IMR-90 (cell line): ENCODE measurements at regions not wholly inside any gene's neighbourhood (a gene's known extent, or its start where the extent isn't known, plus 50 kb on each side); places are given as distances from the start of the nearest gene placed in this dataset.

Experiments used
- ATAC-seq: fragments of 200-7000 bp; cut with Tn5 transposase; 2 replicates; pipeline ENCODE4 v1.9.1; 2020; ENCODE audit warnings: low read depth, mild to moderate bottlenecking, moderate library complexity
- BruUV-seq: library from RNA; stranded (reverse); fragments of 400-500 nt; replicated peaks from 2 replicates; lab custom pipeline; 2021; lab: Mats Ljungman, UMichigan
- CTCF ChIA-PET: fragments of 300-600 bp; formaldehyde crosslinking; extraction: SDS; loops from one replicate; lab custom pipeline; 2021; ENCODE audit warnings: antibody characterized with exemption; lab: Yijun Ruan, JAX
- POLR2A ChIA-PET: fragments of 300-600 bp; sonication (Branson Sonifier 250); formaldehyde crosslinking; loops from one replicate; lab custom pipeline; 2022; ENCODE audit warnings: antibody characterized with exemption; ENCODE audit not compliant: unreplicated experiment; lab: Charles Lee
- DNase-seq: peaks from one replicate; pipeline ENCODE4 v3.0.0; 2013
- H2AFZ ChIP-seq: replicated peaks from 2 replicates; pipeline ENCODE3; 2013; ENCODE audit warnings: low read length, mild to moderate bottlenecking; ENCODE audit not compliant: poor library complexity
- H2AK5ac ChIP-seq: 2 replicates; pipeline ENCODE4 v1.6.1; 2013; ENCODE audit warnings: low read depth, low read length, inconsistent platforms
- H2AK9ac ChIP-seq: replicated peaks from 2 replicates; pipeline ENCODE3; 2013; ENCODE audit warnings: mild to moderate bottlenecking, low read depth, low read length, moderate library complexity; ENCODE audit not compliant: poor library complexity
- H2BK120ac ChIP-seq: 2 replicates; pipeline ENCODE4 v1.6.1; 2013; ENCODE audit warnings: low read depth, low read length, inconsistent platforms
- H2BK15ac ChIP-seq: 3 replicates; pipeline ENCODE4 v1.6.1; 2013; ENCODE audit warnings: low read depth, low read length, inconsistent platforms
- H2BK20ac ChIP-seq: 2 replicates; pipeline ENCODE4 v1.6.1; 2013; ENCODE audit warnings: low read depth, mild to moderate bottlenecking, inconsistent platforms, low read length, moderate library complexity
- H2BK5ac ChIP-seq: 2 replicates; pipeline ENCODE4 v1.6.1; 2013; ENCODE audit warnings: mild to moderate bottlenecking, low read depth, low read length, inconsistent platforms; ENCODE audit not compliant: poor library complexity, severe bottlenecking
- H3K14ac ChIP-seq: replicated peaks from 2 replicates; pipeline ENCODE4 v1.6.1; 2013; ENCODE audit warnings: low read depth, low read length, inconsistent platforms
- H3K18ac ChIP-seq: 2 replicates; pipeline ENCODE4 v1.6.1; 2013; ENCODE audit warnings: low read depth, low read length, control low read depth
- H3K23ac ChIP-seq: 2 replicates; pipeline ENCODE4 v1.6.1; 2013; ENCODE audit warnings: low read depth, low read length, inconsistent platforms
- H3K27ac ChIP-seq: 2 replicates; pipeline ENCODE4 v1.5.1; 2013; ENCODE audit warnings: mild to moderate bottlenecking, control low read depth, low read length; ENCODE audit not compliant: insufficient read depth
- H3K27me3 ChIP-seq: 2 replicates; pipeline ENCODE4 v1.6.1; 2013; ENCODE audit warnings: low read length; ENCODE audit not compliant: control insufficient read depth, insufficient read depth
- H3K36me3 ChIP-seq: 2 replicates; pipeline ENCODE4 v1.6.1; 2013; ENCODE audit warnings: low read length, mixed read lengths; ENCODE audit not compliant: control insufficient read depth, insufficient read depth
- H3K4ac ChIP-seq: 2 replicates; pipeline ENCODE4 v1.6.1; 2013; ENCODE audit warnings: low read depth, low read length, inconsistent platforms
- H3K4me1 ChIP-seq: 2 replicates; pipeline ENCODE4 v1.6.1; 2013; ENCODE audit warnings: low read length, mixed read lengths; ENCODE audit not compliant: control insufficient read depth, insufficient read depth
- H3K4me2 ChIP-seq: 2 replicates; pipeline ENCODE4 v1.6.1; 2013; ENCODE audit warnings: low read depth, mild to moderate bottlenecking, control low read depth, low read length, moderate library complexity
- H3K4me3 ChIP-seq: 2 replicates; pipeline ENCODE4 v1.5.1; 2013; ENCODE audit warnings: low read depth, mild to moderate bottlenecking, control low read depth, low read length, moderate library complexity; ENCODE audit not compliant: insufficient read depth
- H3K56ac ChIP-seq: 2 replicates; pipeline ENCODE4 v1.6.1; 2013; ENCODE audit warnings: low read length, inconsistent platforms; ENCODE audit not compliant: insufficient read depth; ENCODE audit errors: extremely low read depth
- H3K79me1 ChIP-seq, 2 experiments: 2 replicates each; pipeline ENCODE4 v1.6.1; 2013; ENCODE audit warnings: low read length in 2 of 2, inconsistent platforms in 1 of 2, low read depth in 1 of 2
- H3K9ac ChIP-seq: 2 replicates; pipeline ENCODE4 v1.6.1; 2013; ENCODE audit warnings: low read depth, low read length, control low read depth
- H3K9me1 ChIP-seq: 2 replicates; pipeline ENCODE4 v1.6.1; 2013; ENCODE audit warnings: low read length, inconsistent platforms; ENCODE audit not compliant: insufficient read depth
- H3K9me3 ChIP-seq: 2 replicates; pipeline ENCODE4 v1.6.1; 2013; ENCODE audit warnings: low read length; ENCODE audit not compliant: control insufficient read depth, insufficient read depth
- H4K20me1 ChIP-seq: 2 replicates; pipeline ENCODE4 v1.6.1; 2013; ENCODE audit warnings: low read length, inconsistent platforms; ENCODE audit not compliant: insufficient read depth
- H4K5ac ChIP-seq: 2 replicates; pipeline ENCODE4 v1.6.1; 2013; ENCODE audit warnings: mild to moderate bottlenecking, low read depth, low read length, control low read depth
- H4K8ac ChIP-seq, 2 experiments: 2 replicates each; pipeline ENCODE4 v1.6.1; 2013; ENCODE audit warnings: low read depth in 2 of 2, low read length in 2 of 2, control low read depth in 1 of 2, inconsistent platforms in 1 of 2
- H4K91ac ChIP-seq: 2 replicates; pipeline ENCODE4 v1.6.1; 2013; ENCODE audit warnings: low read depth, low read length, inconsistent platforms; ENCODE audit not compliant: insufficient read depth
- BHLHE40 ChIP-seq: fragments of 150-350 bp; IDR thresholded peaks from 2 replicates; pipeline ENCODE4 v1.6.1; 2016; ENCODE audit warnings: mild to moderate bottlenecking, low read depth, low read length
- CEBPB ChIP-seq: IDR thresholded peaks from 2 replicates; pipeline ENCODE4 v1.6.1; 2012; ENCODE audit warnings: low read depth, low read length, improper control_type of control experiment
- CHD1 ChIP-seq: IDR thresholded peaks from 2 replicates; pipeline ENCODE4 v1.6.1; 2012; ENCODE audit warnings: low read depth, low read length, improper control_type of control experiment
- FOS ChIP-seq: fragments of 150-350 bp; IDR thresholded peaks from 2 replicates; pipeline ENCODE4 v1.6.1; 2016; ENCODE audit warnings: low read depth, low read length
- MAFK ChIP-seq: IDR thresholded peaks from 2 replicates; pipeline ENCODE4 v1.6.1; 2012; ENCODE audit warnings: low read depth, low read length, improper control_type of control experiment
- MAZ ChIP-seq: IDR thresholded peaks from 2 replicates; pipeline ENCODE4 v1.6.1; 2012; ENCODE audit warnings: low read depth, mild to moderate bottlenecking, low read length, improper control_type of control experiment, moderate library complexity, borderline replicate concordance
- MXI1 ChIP-seq: IDR thresholded peaks from 2 replicates; pipeline ENCODE4 v1.6.1; 2012; ENCODE audit warnings: low read depth, mild to moderate bottlenecking, low read length, moderate library complexity, borderline replicate concordance
- NFE2L2 ChIP-seq: fragments of 150-350 bp; IDR thresholded peaks from 2 replicates; pipeline ENCODE4 v1.6.1; 2016; ENCODE audit warnings: low read depth, mild to moderate bottlenecking, low read length
- POLR2A ChIP-seq: IDR thresholded peaks from 2 replicates; pipeline ENCODE4 v1.6.1; 2012; ENCODE audit warnings: mild to moderate bottlenecking, low read depth, low read length
- RAD21 ChIP-seq: IDR thresholded peaks from 2 replicates; pipeline ENCODE4 v1.6.1; 2012; ENCODE audit warnings: low read length, improper control_type of control experiment
- RCOR1 ChIP-seq: IDR thresholded peaks from 2 replicates; pipeline ENCODE4 v1.6.1; 2012; ENCODE audit warnings: mild to moderate bottlenecking, low read length, improper control_type of control experiment; ENCODE audit not compliant: insufficient replicate concordance
- RFX5 ChIP-seq: IDR thresholded peaks from 2 replicates; pipeline ENCODE4 v1.8.0; 2012; ENCODE audit warnings: low read depth, mild to moderate bottlenecking, low read length, moderate library complexity
- SMC3 ChIP-seq: fragments of 150-350 bp; IDR thresholded peaks from 2 replicates; pipeline ENCODE4 v1.6.1; 2016; ENCODE audit warnings: low read depth, mild to moderate bottlenecking, antibody characterized with exemption, low read length, moderate library complexity
- WGBS, 2 experiments: methylation state at CpG; one replicate each; pipeline versions ENCODE4 v1.1.5 to v1.1.7; 2013; ENCODE audit warnings: missing lambda C conversion rate in 2 of 2; ENCODE audit not compliant: insufficient read length in 1 of 2; ENCODE audit errors: extremely low coverage in 2 of 2; 5-methylcytosine and 5-hydroxymethylcytosine counted together
- dilution Hi-C: fragments of 300-500 bp; cut with HindIII; formaldehyde crosslinking; loops from one replicate; pipeline ENCODE4 v1.14.3; 2018; ENCODE audit warnings: low sequenced_read_pairs; ENCODE audit not compliant: unreplicated experiment
- in situ Hi-C: fragments of 300-500 bp; cut with MboI; formaldehyde crosslinking; loops from 3 replicates; pipeline ENCODE4 v1.14.3; 2019; ENCODE audit warnings: low sequenced_read_pairs, inconsistent platforms, mixed read lengths
- intact Hi-C: fragments of 100-400 bp; cut with micrococcal nuclease; formaldehyde crosslinking; loops from 2 replicates; pipeline ENCODE4 v1.10.0; 2022
- TF ChIP-seq, protein P1 (sequence below): fragments of 150-350 bp; IDR thresholded peaks from 2 replicates; pipeline ENCODE4 v1.6.1; 2017; ENCODE audit warnings: mild to moderate bottlenecking, antibody characterized with exemption, low read length, low read depth
- TF ChIP-seq, protein P2 (sequence below): conservative IDR thresholded peaks from 2 replicates; pipeline ENCODE4 v1.5.1; 2012; ENCODE audit warnings: mild to moderate bottlenecking, low read depth, low read length, improper control_type of control experiment
- TF ChIP-seq, protein P3 (sequence below): fragments of 150-350 bp; IDR thresholded peaks from 2 replicates; pipeline ENCODE4 v1.6.1; 2016; ENCODE audit warnings: low read depth, mild to moderate bottlenecking, low read length, moderate library complexity, borderline replicate concordance

DNA sequence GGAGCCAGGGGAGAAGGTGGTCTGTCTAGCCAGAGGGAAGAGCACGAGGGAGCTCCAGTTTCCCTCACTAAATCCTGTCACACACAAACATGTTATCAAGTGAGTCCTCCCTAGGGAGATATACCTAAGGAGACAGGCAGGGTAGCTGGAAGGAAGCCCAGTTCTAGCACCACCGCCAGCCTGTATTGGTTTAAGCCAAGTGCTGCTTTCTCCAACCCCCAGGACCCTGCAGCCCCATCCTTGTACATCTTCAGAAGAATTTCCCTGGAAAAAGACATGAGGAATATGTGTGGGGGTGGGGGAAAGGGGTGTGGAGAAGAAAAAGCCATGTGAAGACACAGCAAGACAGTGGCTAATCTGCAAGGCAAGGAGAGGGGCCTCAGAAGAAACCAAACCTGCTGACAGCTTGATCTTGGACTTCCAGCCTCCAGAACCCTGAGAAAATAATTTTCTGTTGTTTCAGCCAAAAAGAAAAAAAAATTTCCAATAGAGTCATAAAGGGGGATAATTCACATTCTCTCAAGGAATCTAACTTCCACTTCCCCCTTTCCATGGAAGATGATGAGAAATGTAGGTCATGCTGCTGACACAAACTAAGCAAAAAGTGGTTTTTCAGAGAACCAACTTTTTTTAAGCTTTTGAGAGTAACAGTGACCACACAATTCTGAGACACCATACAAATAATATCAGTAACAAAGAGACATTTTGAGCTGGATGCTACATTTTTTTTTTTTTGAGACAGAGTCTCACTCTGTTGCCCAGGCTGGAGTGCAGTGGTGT lies 103.2 kb upstream of the PRDM1 start:
- Histone ChIP-seq H2BK5ac (no peak overlapping the region), H3K36me3 (no peaks in the 10 kb centered on the region), H3K4me3 (no peak overlapping the region), H3K9ac (no peak overlapping the region), H3K4ac (no peak overlapping the region), H3K27me3 (no peaks in the 10 kb centered on the region), H3K9me3 (peaks cover 2% of the 10 kb centered on the region; the same call in 1 of the 2 replicates), H3K18ac (no peak overlapping the region), H3K9me1 (peaks cover 7% of the 10 kb centered on the region), H3K79me1 (no peaks in the 10 kb centered on the region), H3K56ac (no peak overlapping the region), H2AK9ac (no peak overlapping the region), H3K14ac (no peak overlapping the region), H3K27ac (no peak overlapping the region), H2BK15ac (no peak overlapping the region), H2BK20ac (no peak overlapping the region), H4K20me1 (no peaks in the 10 kb centered on the region), H4K91ac (no peak overlapping the region), H2BK120ac (no peak overlapping the region), H3K4me1 (peaks cover 4% of the 10 kb centered on the region; the same call in 1 of the 2 replicates), H4K5ac (no peak overlapping the region), H3K23ac (no peak overlapping the region), H3K4me2 (no peak overlapping the region), H2AFZ (no peak overlapping the region), H4K8ac (no peak overlapping the region), H2AK5ac (no peak overlapping the region)
- ATAC-seq = no peak
- no TSS peak for BruUV-seq
- ChIA-PET CTCF (no interaction called here), POLR2A (no interaction called here)
- WGBS, 2 experiments = no CpG with 5 or more reads among the region's 2 CpGs
- no peak for DNase-seq
- TF ChIP-seq SMC3 (no peak), CHD1 (no peak), BHLHE40 (no peak), RFX5 (no peak), POLR2A (no peak), MAFK (no peak), FOS (no peak), CEBPB (no peak), NFE2L2 (no peak), MAZ (no peak), RAD21 (no peak), RCOR1 (no peak), MXI1 (no peak)
- TF ChIP-seq, protein P1, sequence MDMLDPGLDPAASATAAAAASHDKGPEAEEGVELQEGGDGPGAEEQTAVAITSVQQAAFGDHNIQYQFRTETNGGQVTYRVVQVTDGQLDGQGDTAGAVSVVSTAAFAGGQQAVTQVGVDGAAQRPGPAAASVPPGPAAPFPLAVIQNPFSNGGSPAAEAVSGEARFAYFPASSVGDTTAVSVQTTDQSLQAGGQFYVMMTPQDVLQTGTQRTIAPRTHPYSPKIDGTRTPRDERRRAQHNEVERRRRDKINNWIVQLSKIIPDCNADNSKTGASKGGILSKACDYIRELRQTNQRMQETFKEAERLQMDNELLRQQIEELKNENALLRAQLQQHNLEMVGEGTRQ = no peak
- TF ChIP-seq, protein P2, sequence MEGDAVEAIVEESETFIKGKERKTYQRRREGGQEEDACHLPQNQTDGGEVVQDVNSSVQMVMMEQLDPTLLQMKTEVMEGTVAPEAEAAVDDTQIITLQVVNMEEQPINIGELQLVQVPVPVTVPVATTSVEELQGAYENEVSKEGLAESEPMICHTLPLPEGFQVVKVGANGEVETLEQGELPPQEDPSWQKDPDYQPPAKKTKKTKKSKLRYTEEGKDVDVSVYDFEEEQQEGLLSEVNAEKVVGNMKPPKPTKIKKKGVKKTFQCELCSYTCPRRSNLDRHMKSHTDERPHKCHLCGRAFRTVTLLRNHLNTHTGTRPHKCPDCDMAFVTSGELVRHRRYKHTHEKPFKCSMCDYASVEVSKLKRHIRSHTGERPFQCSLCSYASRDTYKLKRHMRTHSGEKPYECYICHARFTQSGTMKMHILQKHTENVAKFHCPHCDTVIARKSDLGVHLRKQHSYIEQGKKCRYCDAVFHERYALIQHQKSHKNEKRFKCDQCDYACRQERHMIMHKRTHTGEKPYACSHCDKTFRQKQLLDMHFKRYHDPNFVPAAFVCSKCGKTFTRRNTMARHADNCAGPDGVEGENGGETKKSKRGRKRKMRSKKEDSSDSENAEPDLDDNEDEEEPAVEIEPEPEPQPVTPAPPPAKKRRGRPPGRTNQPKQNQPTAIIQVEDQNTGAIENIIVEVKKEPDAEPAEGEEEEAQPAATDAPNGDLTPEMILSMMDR = no peak
- TF ChIP-seq, protein P3, sequence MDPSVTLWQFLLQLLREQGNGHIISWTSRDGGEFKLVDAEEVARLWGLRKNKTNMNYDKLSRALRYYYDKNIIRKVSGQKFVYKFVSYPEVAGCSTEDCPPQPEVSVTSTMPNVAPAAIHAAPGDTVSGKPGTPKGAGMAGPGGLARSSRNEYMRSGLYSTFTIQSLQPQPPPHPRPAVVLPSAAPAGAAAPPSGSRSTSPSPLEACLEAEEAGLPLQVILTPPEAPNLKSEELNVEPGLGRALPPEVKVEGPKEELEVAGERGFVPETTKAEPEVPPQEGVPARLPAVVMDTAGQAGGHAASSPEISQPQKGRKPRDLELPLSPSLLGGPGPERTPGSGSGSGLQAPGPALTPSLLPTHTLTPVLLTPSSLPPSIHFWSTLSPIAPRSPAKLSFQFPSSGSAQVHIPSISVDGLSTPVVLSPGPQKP = no peak
- in situ Hi-C loops = loop anchor here (10.0 kb wide), 1 partner anchor 248 kb away; no protein-coding TSS in a partner anchor
- intact Hi-C loops = no loop called here
- dilution Hi-C loops = no loop called here
